GM11168 (cell line): ENCODE measurements at regions not wholly inside any gene's neighbourhood (a gene's known extent, or its start where the extent isn't known, plus 50 kb on each side); places are given as distances from the start of the nearest gene placed in this dataset.
"Not testable (repeated sequence)": the region's sequence is repeated elsewhere in the genome, so short reads cannot be mapped to it uniquely, and the experiment has no call there.

Experiments used
- in situ Hi-C: fragments of 300-500 bp; cut with MboI; formaldehyde crosslinking; loops from one replicate; pipeline ENCODE4 v1.12.0; 2022; ENCODE audit warnings: low sequenced_read_pairs; ENCODE audit not compliant: unreplicated experiment

GRCh38 chr7:50251765-50252164, 52.8 kb upstream of the IKZF1 start:
- in situ Hi-C loops = no loop called here

GRCh38 chr7:50246551-50246950, 58.0 kb upstream of the IKZF1 start:
- in situ Hi-C loops = no loop called here

GRCh38 chr7:50242111-50242510, 62.4 kb upstream of the IKZF1 start:
- in situ Hi-C loops = not testable (repeated sequence)

GRCh38 chr7:50240699-50241098, 63.8 kb upstream of the IKZF1 start:
- in situ Hi-C loops = not testable (repeated sequence)

DNA sequence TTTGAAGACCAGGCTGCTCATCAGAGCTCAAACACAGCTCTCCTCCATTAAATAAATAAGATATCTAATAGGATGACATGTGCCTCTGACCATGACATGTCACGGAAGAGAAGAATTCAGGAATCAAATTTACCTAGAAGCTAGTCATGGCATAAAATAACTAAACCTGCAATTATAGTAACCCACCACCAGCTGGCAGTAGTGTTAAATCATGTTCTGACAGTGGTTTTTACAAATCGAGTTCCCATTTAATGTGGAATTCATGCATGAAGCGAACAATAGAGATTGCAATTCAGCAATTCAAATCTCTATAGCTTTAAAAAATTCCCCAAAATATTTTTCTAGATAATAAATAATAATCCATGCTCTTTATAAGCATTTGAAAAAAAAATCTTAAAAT, 74.6 kb upstream of the IKZF1 start:
- in situ Hi-C loops = no loop called here

DNA sequence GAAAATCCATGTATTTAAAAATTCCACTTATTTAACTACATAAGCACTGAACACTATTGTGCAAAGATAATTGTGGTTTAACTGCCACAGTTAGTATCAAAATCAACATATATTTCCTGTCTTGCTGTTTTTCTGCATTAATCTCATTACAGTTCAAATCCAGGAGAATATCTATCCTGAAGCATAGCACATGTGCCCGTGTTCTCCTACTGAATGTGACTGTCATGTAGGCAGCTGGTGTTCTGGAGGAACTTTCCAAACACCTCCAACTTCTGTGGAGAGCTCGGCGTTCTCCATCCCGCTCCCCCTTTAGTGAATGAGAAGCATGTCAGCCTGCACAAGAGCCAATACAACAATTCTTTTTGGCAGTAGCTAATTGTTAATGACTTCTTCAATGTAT, 76.4 kb upstream of the IKZF1 start:
- in situ Hi-C loops = no loop called here

- in situ Hi-C loops = no loop called here
Measured at GRCh38 chr7:50227726-50228125, 76.8 kb upstream of the IKZF1 start.

- in situ Hi-C loops = no loop called here
Measured at GRCh38 chr7:50226669-50227068, 77.8 kb upstream of the IKZF1 start.

DNA sequence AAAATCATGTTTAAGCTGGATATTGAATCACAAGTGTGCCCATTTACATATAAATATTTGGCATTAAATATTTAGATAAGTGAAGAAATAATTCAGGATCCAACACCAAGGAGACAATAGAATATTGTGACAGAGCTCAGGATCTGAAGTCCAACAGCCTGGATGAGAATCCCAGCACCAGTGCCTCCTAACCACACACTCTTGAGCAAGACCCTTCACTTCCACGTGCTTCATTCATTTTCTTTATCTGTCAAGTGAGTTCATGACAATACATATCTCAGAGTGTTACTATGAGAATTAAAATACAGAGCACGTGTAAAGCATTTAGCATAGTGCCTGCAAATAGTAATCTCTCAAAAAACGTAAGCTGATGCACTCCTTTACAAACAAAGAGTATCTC, 78.4 kb upstream of the IKZF1 start:
- in situ Hi-C loops = no loop called here

GRCh38 chr7:50221433-50221832, 83.1 kb upstream of the IKZF1 start:
- in situ Hi-C loops = no loop called here

- in situ Hi-C loops = no loop called here
Measured at GRCh38 chr7:50221028-50221427, 83.5 kb upstream of the IKZF1 start.

GRCh38 chr7:50220273-50220672, 84.2 kb upstream of the IKZF1 start:
- in situ Hi-C loops = no loop called here

- in situ Hi-C loops = no loop called here
Measured at GRCh38 chr7:50217821-50218281, 86.7 kb upstream of the IKZF1 start.

DNA sequence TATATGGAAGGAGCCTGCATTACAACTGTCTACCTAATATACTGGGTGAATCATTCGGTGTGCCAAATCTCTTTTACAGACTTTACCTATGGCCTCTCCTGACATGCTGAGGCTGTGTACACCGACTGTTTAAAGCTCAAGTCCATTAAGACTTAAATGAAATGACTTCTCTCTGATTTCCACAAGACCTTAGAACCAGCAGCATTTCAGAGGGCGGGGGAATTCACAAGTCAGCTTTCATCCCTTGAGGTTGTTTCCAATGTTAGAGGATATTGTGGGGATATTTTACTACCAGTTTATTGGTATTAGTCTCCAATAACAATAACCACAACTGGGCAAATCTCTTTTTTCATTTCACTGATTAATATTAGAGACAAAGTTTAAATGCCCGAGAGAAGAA, 87.1 kb upstream of the IKZF1 start:
- in situ Hi-C loops = no loop called here

- in situ Hi-C loops = no loop called here
Measured at GRCh38 chr7:50216626-50217025, 87.9 kb upstream of the IKZF1 start.

DNA sequence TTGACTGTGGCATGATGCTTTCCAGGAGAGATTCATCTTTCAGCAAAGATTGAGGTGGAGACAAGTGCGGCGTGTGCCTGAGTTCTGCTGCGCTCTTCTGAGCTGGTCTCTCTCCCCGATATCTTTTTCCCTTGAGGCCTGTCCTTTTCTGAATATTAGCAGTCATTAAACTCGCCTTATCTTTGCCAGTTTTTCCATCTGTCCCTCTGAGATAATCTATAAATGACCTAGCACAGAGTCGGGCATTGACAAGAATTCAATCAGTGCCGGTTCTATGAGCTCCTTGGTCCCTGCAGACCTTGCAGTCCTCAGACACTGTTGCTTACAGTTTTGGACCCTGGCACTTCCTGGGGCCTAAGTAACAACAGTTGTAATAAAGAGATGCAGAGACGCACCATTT, 89.7 kb upstream of the IKZF1 start:
- in situ Hi-C loops = no loop called here

DNA sequence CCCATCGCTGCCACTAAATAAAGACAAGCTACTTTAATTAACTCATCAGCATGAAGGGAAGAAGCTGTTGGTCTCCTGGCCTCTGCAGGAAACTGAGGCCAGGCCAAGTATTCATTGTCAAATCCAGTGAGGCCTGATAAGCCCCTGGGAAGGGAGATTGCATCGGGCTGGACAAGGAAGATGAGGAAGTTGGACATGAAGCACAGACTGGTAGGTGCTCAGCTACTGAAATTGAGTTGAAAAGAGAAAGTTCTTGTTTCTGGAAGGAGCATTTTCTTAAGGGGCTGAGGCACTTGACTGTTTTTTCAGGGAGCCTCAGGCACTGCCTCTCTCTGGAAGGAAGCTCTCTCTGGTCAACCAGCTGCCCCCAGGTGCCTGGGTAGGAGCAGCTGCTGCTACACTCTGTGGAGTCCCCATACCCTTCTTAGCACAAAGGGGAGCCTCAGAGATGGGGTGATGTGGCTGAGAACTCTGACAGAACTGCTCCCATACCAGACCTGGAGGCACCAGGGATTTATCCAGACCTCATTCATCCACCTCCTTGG, 90.3 kb upstream of the IKZF1 start:
- in situ Hi-C loops = no loop called here

GRCh38 chr7:50213622-50214017, 90.9 kb upstream of the IKZF1 start:
- in situ Hi-C loops = no loop called here

GRCh38 chr7:50212666-50213621, 91.6 kb upstream of the IKZF1 start:
- in situ Hi-C loops = no loop called here

DNA sequence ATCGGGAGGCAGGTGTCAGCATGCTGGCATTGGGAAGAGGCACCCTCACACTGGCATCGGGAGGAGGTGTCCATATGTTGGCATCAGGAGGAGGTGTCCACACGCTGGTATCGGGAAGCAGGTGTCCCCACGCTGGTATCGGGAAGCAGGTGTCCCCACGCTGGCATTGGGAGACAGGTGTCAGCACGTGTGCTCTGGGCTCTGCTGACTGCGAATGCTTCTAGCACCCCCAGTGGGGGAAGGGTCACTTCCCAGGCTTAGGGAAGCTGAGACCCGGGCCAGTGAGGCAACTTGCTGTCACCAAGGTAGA, 92.5 kb upstream of the IKZF1 start:
- in situ Hi-C loops = no loop called here

- in situ Hi-C loops = no loop called here
Measured at GRCh38 chr7:50211130-50212015, 93.1 kb upstream of the IKZF1 start.
